ENCODE measurements at regions not wholly inside any gene's neighbourhood (a gene's known extent, or its start where the extent isn't known, plus 50 kb on each side); places are given as distances from the start of the nearest gene placed in this dataset.

- TF ChIP-seq POLR2A (IDR thresholded peaks at IDR 0.05) = no peak
- no peak for TF ChIP-seq CTCF (IDR thresholded peaks at IDR 0.05)
Measured at GRCh38 chr20:24328901-24329300, 140.5 kb upstream of the SYNDIG1 start.
